PC-3 (cell line): ENCODE measurements at regions not wholly inside any gene's neighbourhood (a gene's known extent, or its start where the extent isn't known, plus 50 kb on each side); places are given as distances from the start of the nearest gene placed in this dataset.

Experiments
- CTCF ChIP-seq: fragments of 300-600 bp; sonication (generic); conservative IDR thresholded peaks from 2 replicates; pipeline ENCODE4 v1.5.1; 2017; ENCODE audit warnings: antibody characterized with exemption, low read depth, mild to moderate bottlenecking, low read length
- EZH2 ChIP-seq: fragments of 300-600 bp; sonication (generic); IDR thresholded peaks from one replicate; pipeline ENCODE4 v1.6.1; 2017; ENCODE audit warnings: antibody characterized with exemption, mild to moderate bottlenecking, low read length; ENCODE audit not compliant: unreplicated experiment
- EZH2phosphoT487 ChIP-seq: fragments of 300-600 bp; sonication (generic); IDR thresholded peaks from 2 replicates; pipeline ENCODE4 v1.6.1; 2018; ENCODE audit warnings: mild to moderate bottlenecking, antibody characterized with exemption, low read length, borderline replicate concordance

DNA sequence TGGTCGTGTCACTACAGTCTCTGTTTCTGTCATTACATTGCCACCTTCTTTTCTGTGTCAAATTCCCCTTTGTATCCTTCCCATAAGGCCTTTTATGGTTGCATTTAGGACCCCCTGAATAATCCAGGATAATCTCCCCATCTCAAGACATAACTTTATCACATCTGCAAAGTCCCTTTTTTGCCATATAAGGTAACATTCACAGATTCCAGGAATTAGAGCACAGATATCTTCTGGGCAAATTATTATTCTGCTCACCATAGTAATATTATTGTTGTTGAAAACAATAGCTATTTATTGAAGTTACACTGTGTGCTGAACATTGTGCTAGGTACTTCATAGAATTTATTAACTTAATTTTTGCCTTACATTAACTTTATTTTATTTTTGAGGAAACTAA, 159.1 kb downstream of the TFAP2B start:
- no peak for TF ChIP-seq EZH2phosphoT487
- no peak for TF ChIP-seq CTCF
- no peak for TF ChIP-seq EZH2
